LHCN-M2 (cell line): ENCODE measurements at regions not wholly inside any gene's neighbourhood (a gene's known extent, or its start where the extent isn't known, plus 50 kb on each side); places are given as distances from the start of the nearest gene placed in this dataset.

Experiments used
- DNase-seq: peaks from one replicate; pipeline ENCODE4 v3.0.0-alpha.2; 2012; ENCODE audit warnings: low read depth

DNA sequence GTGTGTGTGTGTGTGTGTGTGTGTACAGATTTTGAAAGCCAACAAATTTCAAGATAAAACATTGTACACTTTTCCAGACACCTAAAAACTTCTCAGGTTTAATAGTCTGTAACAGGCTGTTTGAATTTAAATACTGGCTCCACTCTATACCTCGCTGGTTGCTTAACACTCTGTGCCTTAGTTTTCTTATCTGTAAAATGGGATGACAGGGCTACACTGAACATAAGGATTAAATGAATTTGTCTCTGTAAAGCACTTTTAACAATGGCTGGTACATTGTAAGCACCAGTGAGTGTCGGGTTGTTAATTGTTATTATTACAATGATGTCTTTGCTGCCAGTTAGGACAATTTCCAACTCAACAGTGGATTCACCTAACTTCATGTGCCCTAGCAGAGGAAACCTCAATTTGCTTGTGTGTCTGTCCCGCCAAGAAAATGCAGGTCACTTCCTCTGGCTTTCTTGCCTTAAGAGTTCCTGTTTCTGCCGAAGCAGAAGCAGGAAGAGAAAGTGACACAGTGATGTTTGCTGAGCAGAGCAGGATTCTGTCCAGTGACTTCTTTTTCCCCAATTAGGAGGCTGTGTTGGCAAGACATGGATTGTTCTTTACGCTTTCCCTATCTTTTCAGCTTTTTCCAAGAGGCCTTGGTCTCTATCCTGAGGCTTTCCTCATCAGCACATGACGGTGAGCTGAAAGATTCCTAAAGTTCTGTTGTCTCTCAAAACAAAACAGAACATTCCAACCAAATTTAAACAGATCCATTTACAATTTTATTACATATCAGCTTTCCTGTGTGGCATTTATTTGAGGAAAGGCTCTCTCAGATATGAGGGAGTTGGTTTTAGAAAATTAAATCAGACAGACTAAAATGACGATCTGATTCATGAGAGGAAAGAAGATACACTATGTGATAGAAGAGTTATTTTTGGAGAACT lies 154.1 kb upstream of the ATP2B1 start:
- DNase-seq = peak; percentile 47

DNA sequence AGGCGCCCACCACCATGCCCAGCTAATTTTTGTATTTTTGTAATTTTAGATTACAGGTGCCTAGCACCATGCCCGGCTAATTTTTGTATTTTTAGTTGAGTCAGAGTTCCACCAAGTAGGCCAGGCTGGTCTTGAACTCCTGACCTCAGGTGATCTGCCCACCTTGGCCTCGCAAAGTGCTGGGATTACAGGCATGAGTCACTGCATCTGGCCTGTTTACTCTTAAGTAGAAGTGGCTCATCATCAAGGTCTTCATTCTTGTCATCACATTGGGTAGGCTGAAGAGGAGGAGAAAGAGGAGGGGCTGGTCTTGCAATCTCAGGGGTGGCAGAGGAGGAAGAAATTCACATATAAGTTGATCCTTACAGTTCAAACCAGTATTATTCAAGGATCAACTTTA lies 152.4 kb upstream of the ATP2B1 start:
- peak; percentile 45 for DNase-seq

DNA sequence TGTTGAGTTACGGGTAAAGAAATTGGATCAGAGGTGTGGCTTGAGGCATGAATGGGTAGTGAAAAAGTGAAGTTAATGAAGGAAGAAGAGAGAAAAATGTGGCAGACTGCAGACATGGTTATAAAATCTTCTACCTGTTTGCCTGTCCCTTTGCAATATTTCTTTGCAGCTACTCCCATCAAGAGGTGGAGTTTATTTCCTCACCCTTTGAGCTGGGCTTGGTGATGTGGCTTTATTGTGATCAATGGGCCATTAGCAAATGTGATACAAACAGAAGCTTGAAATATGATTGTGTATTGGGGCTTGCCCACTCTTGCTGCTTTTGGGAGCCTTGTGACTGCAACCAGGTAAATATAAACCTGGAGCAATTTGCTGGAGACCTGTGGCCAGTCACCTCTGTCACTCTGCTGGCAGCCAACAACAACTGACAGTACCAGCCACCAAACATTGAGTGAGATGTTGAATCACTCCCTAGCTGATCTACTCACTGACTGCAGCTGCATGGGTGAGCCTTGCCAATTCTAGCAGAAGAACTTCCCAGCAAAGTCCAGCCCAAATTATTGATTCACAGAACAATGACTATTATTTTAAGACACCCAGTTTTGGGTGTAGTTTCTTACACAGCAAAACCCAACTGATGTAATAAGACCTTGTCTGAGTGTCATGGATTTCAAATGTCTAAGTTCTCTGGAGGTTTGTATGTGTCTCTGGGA lies 151.0 kb upstream of the ATP2B1 start:
- DNase-seq = no peak

DNA sequence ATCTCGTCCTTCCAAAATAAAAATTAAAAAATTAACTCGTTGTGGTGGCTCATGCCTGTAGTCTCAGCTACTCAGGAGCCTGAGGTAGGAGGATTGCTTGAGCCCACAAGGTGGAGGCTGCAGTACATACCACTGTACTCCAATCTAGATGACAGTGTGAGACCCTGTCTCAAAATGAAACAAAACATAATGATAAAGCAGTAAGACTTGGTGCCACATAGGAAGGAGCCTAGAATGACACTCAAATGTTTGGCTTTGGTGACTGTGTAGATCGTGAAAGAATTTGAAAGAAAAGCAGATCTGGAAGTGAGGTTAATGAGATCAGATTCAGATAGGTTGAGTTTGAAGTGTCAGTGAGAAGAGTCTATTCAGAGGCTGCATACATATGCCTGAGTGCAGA lies 150.1 kb upstream of the ATP2B1 start:
- no peak for DNase-seq

DNA sequence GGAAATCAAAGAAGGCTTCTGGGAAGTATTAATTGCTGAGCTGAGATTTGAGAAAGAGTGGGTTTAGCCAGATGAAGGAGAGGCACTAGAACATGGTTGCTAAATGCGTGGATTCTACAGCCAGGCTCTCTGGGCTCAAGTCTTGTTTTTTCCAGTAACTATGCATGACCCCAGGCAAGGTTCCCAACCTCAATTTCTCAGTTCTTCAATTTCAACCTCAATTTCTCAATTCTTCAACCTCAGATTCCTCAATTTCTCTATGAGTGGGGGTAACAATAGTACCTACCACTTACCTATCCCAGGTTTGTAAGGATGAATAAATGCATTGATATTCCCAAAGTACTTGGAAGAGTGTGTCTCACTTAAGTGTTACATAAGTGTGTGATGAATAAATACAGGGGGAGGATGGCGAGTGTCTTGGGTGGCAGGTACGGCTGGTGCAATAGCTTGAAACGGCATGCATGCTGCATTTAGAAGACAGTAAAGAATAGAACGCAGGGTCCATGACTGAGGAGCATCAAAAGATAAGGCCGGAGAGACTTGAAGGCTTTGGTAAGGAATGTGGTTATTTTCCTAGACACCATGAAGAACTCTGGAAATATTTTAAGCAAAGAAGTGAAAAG lies 149.1 kb upstream of the ATP2B1 start:
- DNase-seq = no peak

DNA sequence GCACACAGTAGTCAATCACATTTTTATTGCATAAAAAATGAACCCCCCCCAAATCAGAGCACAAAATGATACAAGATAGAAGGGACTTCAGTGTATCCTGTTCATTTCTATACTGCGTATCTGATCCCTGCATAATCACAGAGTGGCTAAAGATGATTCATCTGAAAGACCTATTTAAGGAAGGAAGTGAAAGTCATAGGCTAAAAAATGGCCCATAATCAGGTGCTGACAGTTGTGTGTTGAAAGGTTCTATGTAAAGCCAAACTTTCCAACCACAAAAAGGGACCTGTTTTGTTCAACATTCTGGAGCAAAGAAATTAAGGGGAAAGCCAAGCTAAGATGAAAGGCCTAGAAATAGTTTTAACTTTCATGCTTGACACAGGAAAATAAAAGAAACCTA lies 147.8 kb upstream of the ATP2B1 start:
- DNase-seq = peak; percentile 41

DNA sequence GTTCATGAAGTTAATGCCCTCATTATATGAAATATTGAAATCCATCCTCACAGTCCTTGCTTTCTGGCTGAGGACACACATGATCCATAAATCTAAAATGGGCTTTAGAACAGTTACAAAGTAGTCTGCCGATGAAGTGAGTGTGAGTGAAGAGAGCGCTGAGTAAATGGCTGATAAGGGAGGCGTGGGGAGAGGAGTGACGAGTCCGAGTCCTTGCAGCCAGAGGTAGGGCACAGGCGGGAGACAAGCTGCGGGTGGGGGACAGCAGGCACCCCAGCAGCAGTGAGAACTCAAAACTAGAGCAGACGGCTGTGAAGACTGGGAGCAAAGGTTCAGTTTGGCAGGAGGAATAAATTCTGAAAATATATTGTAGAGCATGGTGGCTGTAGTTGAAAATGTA lies 140.1 kb upstream of the ATP2B1 start:
- DNase-seq = no peak

DNA sequence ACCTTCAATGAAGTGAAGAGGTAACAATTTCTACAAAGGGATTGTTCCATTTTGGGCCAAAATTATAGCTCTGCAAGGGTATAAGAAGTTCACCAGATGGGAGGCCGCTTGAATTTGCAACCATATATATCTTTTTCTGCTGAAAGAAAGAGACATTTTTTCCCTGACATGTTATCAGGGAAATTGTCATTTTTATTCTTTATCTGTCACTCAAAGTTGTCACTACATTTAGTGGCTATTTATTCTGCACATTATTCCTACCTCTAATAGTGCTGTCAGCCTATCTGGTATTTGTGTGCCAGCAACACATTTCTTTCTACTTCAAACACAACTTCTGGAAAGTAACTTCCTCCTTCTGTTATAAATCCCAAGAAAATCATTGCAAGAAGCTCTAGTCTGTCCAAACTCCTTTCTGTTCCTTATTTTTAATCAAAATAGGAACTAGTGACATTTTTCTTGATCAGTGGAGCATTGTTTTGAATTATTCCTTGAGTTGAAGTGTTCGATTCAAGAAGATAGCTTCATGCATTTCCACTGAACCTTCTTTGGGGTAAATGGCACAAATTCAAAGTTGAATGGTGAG lies 137.9 kb upstream of the ATP2B1 start:
- DNase-seq = no peak

DNA sequence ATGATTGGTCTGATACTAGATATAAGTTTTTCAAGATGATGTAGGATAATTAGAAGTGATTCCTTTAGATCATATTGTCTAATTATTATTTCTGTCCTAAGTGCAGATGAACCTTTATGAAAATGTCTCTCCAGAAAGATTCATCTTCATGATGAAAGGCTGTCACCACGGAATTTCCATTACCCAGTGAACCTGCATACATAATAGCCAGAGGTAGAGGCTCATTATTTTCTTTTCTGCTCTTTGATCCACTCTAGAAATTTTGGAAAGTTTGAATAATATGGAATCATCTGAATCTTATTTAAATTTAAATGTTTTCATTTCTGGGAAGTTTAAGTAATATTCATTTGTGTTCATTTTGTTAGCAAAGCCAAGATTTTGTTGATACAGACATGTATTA lies 137.1 kb upstream of the ATP2B1 start:
- DNase-seq = no peak

DNA sequence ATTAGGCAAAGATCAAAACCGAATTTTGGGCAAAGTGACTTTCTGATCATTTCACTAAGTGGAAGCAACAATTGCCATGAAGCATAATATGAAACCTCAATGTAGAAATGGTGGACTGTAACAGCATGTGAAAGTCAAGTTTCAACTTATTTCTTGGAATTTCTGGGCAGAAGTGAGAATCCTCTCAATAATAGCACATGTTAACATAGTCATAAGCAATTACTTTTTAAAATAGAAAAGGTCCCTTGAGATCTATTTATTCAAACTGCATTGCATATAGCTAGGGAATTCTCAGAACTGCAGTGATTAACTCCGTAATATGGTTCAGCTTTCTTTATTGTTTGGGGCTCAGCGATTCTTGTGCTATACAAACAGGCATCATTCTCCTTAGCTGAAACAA lies 136.7 kb upstream of the ATP2B1 start:
- DNase-seq = no peak

DNA sequence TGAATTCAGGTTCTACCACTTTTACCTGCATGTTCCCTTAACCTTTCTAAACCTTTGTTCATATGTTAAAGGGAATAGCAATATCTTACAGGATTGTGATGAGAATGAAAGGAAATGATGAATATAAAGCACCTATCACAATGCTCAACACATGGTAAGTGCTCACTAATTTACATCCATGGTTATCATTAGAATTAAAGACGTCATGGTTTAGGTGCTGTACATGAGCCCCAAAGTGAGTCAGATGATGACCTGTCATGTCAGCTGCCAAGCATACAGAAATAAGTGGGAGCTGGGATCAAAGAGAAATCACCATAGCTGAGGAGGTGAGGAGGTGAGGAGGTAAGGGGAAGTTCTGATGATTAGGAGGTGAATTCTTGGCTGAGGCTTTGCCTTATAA lies 135.9 kb upstream of the ATP2B1 start:
- DNase-seq = no peak

DNA sequence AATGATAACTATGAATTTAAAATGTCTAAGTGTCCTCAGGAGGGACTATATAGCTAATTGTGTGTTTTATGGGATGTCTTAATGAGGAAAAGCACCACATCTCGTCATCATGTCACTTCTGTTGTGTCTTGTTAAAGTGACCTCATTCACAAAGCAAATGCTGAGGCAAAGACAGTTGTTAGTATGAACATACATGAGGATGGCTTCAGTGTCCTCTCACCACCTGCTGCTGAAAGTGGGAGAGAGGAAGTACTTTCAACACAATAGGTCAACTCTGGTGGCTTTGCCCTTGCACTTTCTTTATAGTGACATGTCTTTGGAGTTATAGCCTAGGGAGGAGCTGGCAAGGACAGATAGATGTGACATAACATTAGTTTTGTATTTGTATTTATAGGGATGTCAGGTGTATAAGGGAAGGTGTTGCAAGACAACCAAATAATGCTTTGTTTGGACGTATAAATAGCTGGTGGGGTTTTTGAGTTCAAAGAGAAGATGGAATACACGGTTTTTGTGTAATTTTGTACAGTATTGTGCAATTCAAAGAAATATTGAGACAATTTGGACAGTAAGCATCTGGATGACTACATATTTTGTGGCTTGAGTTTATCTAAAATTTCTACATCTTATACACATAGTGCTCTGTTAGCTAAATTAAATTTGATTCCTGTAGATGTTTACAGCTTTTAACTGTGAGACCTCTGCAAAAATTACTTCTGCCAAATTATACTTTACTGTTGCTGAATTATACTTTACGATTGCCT lies 131.7 kb upstream of the ATP2B1 start:
- no peak for DNase-seq

DNA sequence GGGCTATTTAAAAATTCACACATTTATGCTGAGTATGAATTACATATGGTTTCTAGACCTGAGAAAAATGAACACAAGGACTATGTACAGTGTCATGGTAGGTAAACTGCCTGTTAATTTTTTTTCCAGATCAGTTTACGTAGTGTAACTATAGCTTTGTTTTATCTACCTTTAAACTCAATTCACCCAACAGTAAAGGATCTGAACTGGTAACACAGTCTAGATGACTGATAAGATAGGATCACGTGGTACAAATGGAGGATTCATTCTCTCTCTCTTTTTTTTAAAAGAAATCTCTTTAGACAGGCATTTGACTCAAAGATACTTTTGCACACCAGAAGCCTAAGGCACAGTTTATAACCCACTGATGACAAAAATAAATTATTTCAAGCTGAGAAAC lies 130.8 kb upstream of the ATP2B1 start:
- DNase-seq = no peak

DNA sequence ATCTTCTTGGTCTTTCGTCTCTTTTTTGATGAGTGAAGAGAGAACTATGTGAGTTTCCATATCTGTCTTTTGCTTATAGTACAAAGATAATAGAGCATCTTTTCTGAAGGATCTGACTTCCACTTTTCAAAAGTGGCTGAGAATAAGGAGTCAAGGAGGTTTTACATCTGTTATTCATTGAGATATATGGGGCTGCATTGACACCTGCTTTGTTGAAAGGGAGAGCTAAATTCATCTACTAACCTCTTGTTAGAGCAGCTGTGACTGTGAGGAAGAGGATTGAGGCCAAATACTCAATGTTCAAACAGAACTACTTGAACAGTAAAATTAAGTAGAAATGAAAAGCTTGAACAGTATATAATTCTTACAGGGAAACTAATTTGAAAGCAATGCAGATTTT lies 130.2 kb upstream of the ATP2B1 start:
- no peak for DNase-seq

DNA sequence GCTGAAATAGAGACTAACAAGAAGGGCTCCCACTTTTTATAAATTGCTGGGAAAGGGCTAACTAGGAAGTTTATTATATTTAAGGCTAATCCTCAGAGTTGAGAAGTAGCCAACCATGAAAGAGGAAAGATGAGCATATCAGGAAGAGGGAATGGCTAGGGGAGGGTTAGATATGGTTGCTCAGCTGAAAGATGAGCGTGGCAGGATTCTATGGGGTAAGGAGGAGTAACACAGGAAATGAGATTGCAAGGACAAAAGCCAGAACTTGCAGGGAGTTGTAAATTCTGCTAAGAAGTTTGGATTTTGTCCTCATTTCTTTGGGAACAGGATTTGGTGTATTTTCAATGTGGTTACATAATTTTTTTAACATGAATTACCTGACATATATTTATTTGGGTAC lies 127.4 kb upstream of the ATP2B1 start:
- no peak for DNase-seq

DNA sequence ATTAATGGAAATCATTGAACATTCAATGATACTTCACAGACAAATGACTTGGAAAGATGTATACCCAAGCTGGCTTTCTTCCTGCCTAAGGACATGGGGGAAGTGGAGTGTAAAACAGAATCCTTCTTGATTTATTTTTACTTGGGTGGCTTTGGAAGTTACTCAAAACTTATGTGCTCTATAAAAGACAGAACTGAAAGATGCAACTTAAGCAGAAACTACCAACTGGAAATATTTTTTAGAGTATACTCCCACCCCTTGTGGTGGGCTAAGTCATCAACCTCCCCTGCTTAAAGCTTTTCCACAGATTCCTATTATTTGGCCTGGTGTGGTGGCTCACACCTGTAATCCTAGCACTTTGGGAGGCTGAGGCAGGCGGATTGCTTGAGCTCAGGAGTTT lies 126.0 kb upstream of the ATP2B1 start:
- no peak for DNase-seq

DNA sequence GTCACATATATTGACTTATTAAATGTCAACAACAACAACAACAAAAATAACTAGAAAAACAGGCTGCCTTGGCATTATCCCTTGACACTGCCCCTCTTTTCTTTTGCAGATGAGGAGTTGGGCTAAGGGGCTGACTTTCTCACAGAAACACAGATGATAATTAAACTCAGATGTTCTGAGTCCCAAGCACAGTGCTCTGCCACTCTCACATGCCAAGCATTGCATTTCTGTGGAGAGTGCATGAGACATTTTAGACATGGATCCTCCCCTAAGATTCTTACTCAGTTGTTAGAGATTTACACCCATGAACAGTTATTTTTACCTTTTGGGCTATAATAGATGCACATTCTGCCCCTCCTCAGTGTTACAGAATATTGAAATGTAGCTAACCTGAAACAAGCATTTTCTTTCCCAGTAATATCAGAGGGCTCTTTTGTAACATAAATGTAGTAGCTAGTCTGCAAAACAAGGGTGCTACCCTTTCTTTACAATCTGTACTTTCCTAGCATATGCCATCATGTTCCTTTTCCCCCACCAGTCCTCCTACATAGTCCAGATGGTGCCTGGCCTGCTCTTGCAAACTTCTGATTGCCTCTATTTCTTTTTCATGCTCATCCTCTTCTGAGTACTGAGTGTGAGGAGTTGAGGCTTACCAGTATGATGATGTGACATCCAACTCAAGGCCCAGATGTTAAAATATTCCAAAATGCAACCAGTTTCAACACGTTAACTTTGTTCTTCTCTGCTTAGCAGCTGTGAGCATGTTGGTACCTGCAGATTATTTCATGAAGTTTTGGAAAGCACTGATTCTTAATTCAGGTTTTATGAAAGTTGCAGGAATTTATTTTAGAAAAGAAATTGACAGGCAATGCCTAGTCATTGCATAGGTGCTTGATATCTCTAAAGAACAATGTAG lies 125.0 kb upstream of the ATP2B1 start:
- DNase-seq = no peak

DNA sequence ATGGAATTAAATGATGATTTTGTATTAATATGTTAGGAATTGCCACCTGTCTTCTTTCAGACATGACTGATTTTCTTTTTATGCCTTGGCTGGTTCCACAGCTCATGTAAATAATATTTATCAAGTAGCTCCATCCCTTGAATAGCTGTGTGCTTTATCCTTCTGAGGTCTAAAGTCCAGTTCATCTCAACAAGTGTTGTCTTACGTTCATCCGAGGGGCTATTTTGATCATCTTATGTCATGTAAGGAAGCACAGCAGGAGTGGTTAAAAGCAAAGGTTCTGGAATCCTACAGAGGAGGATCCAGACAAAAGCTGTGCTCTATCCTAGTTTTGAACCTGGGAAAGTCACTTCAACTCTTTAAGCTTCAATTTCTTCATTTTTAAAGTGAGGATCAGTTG lies 123.7 kb upstream of the ATP2B1 start:
- DNase-seq = no peak

DNA sequence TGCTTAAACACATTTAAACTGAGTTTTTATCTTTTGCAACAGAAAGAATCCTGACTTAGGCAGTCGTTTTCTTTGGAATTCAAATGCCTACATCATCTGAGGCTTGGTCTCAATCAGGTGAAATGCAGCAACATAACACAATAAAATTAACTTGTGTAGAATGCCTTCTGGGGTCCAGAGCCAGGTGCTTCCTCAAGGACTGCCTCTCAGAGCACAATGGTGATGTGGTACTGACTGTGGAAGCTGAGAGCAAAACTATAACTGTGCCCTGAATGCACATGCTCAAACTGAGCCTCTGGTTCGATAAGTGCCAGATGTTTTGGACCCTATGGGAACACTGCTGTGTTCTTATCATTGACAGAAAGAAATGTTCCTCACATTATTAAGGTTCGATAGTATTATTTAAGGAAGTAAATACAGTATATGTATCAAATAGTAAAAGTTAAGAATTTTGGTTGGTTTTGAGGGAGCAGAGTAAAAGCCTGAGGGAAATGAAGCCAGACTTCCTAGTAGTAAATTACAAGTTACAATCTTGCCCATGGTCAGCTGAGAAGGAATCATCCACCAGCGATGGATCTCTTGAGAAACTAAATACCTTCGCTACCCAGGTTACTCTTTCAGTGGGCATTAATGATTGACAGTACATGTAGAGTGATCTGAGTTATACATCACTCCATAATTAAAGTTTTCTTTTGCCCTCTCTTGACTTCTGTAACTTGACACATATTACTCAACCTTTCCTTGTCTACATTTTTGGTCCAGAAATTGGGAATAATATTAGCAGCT lies 122.9 kb upstream of the ATP2B1 start:
- DNase-seq = no peak
